ENCODE measurements at regions not wholly inside any gene's neighbourhood (a gene's known extent, or its start where the extent isn't known, plus 50 kb on each side); places are given as distances from the start of the nearest gene placed in this dataset.

DNA sequence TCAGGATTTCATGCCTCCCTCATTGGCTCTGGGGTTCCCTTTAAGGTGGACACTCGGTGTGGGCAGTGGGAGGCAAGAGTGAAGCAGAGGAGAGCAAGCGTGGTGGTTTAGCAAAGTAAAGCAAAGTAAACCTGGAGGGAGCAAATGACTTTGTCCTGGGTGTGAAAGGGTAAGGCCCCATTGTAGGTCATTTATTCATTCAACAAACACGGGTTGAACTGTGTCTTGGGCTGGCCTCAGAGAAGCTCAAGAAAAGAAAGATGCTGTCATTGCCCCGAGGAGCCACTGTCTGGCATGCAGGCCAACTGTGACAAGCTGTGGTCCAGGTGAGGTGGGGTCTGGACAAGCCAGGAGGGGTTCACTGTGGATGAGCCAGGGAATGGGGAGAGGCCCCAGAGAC is 68.9 kb upstream of the DLK1 start:
- Histone ChIP-seq H3K27ac (ENCODE audit: insufficient read length, low read depth, low read length) (no peak overlapping the region), H4K8ac (replicated peaks; ENCODE audit: insufficient read length, low read depth, low read length) (no peak overlapping the region), H2BK15ac (ENCODE audit: low read depth, low read length) (no peak overlapping the region), H3K14ac (ENCODE audit: insufficient read depth, low read length) (no peak overlapping the region), H4K91ac (ENCODE audit: insufficient read length, low read depth, low read length) (no peak overlapping the region), H3T11ph (ENCODE audit: low read length) (no peak overlapping the region), H3K79me1 (ENCODE audit: insufficient read depth, low read depth, low read length, poor library complexity, severe bottlenecking) (no peaks in the 10 kb centered on the region), H2BK120ac (ENCODE audit: low read depth, low read length, poor library complexity, severe bottlenecking) (no peak overlapping the region), H3K18ac (ENCODE audit: insufficient read length, low read depth, low read length) (no peak overlapping the region), H2AK5ac (ENCODE audit: insufficient read length, low read length) (no peak overlapping the region), H3K4me2 (ENCODE audit: insufficient read depth, insufficient read length, low read length) (no peak overlapping the region), H3K23ac (ENCODE audit: insufficient read length, low read depth, low read length) (no peak overlapping the region), H3K4me1 (ENCODE audit: insufficient read depth, low read length) (no peaks in the 10 kb centered on the region), H2BK20ac (ENCODE audit: low read depth, low read length, poor library complexity, severe bottlenecking) (no peak overlapping the region), H3K79me2 (ENCODE audit: insufficient read depth, low read length) (no peaks in the 10 kb centered on the region), H2BK12ac (ENCODE audit: insufficient read length, low read depth, low read length) (no peak overlapping the region), H2BK5ac (ENCODE audit: insufficient read length, low read length) (no peak overlapping the region), H3K23me2 (ENCODE audit: insufficient read length, low read depth, low read length, poor library complexity, severe bottlenecking) (peaks cover 3% of the 10 kb centered on the region), H3K9me3 (ENCODE audit: control insufficient read depth, low read depth, low read length) (no peaks in the 10 kb centered on the region), H2AFZ (ENCODE audit: low read length) (no peak overlapping the region), H3K56ac (ENCODE audit: insufficient read length, low read depth, low read length) (no peak overlapping the region), H4K20me1 (ENCODE audit: control insufficient read depth, insufficient read depth, insufficient read length) (peaks cover 2% of the 10 kb centered on the region), H3K27me3 (ENCODE audit: insufficient read depth, low read length) (no peaks in the 10 kb centered on the region; the same call in 1 of the 2 replicates), H3K4ac (ENCODE audit: low read depth, low read length) (no peak overlapping the region), H3K9ac (ENCODE audit: extremely low read depth, insufficient read length, low read length) (no peak overlapping the region), H4K5ac (ENCODE audit: insufficient read length, low read depth, low read length) (no peak overlapping the region)
- Mint-ChIP-seq H3K4me1 (peaks cover 8 to 29% of the 10 kb centered on the region in 2 experiments; a peak in 3 of 4 replicates), H3K36me3 (ENCODE audit: insufficient read depth in 1 of 3, low read depth in 3 of 3) (no peaks in the 10 kb centered on the region; a peak in 1 of 7 replicates), H3K27me3 (ENCODE audit: low read depth) (peaks cover 26% of the 10 kb centered on the region), H3K4me3 (peak overlapping the region in 1 of 2 experiments; percentile 61; a peak in 2 of 5 replicates), H3K27ac (no peak overlapping the region), H3K9me3 (peaks cover 0 to 5% of the 10 kb centered on the region in 2 experiments; a peak in 2 of 5 replicates)
- DNase-seq, result no peak
- no CpG with 5 or more reads among the region's 4 CpGs for whole genome bisulfite sequencing (ENCODE audit: extremely low coverage, insufficient read length, low lambda C conversion rate)
- TF ChIP-seq, protein P1, sequence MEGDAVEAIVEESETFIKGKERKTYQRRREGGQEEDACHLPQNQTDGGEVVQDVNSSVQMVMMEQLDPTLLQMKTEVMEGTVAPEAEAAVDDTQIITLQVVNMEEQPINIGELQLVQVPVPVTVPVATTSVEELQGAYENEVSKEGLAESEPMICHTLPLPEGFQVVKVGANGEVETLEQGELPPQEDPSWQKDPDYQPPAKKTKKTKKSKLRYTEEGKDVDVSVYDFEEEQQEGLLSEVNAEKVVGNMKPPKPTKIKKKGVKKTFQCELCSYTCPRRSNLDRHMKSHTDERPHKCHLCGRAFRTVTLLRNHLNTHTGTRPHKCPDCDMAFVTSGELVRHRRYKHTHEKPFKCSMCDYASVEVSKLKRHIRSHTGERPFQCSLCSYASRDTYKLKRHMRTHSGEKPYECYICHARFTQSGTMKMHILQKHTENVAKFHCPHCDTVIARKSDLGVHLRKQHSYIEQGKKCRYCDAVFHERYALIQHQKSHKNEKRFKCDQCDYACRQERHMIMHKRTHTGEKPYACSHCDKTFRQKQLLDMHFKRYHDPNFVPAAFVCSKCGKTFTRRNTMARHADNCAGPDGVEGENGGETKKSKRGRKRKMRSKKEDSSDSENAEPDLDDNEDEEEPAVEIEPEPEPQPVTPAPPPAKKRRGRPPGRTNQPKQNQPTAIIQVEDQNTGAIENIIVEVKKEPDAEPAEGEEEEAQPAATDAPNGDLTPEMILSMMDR (conservative IDR thresholded peaks at IDR 0.05), result no peak

Data from H9 (cell line).